EH (cell line): ENCODE measurements at regions not wholly inside any gene's neighbourhood (a gene's known extent, or its start where the extent isn't known, plus 50 kb on each side); places are given as distances from the start of the nearest gene placed in this dataset.
"Not testable (repeated sequence)": the region's sequence is repeated elsewhere in the genome, so short reads cannot be mapped to it uniquely, and the experiment has no call there.

Experiments
- DNase-seq: peaks from one replicate; pipeline ENCODE4 v3.0.0-alpha.2; 2015; ENCODE audit warnings: low read depth

GRCh38 chr6:170013815-170014214, 262.4 kb downstream of the ERMARD start:
- no peak for DNase-seq

- no peak for DNase-seq
These were observed 260.6 kb downstream of the ERMARD start for GRCh38 chr6:170012037-170012330.

- DNase-seq = no peak
These were observed 260.0 kb downstream of the ERMARD start for GRCh38 chr6:170011204-170012036.

GRCh38 chr6:170010665-170011203, 259.3 kb downstream of the ERMARD start:
- DNase-seq = no peak

GRCh38 chr6:170008294-170008785, 256.9 kb downstream of the ERMARD start:
- DNase-seq = no peak

- DNase-seq = no peak
These were observed 256.3 kb downstream of the ERMARD start for GRCh38 chr6:170007468-170008293.

GRCh38 chr6:170006900-170007467, 255.6 kb downstream of the ERMARD start:
- no peak for DNase-seq

- DNase-seq = no peak
These were observed 254.9 kb downstream of the ERMARD start for GRCh38 chr6:170006071-170006899.

- DNase-seq = no peak
These were observed 254.2 kb downstream of the ERMARD start for GRCh38 chr6:170005665-170006064.

GRCh38 chr6:170004585-170005210, 253.3 kb downstream of the ERMARD start:
- DNase-seq = no peak

GRCh38 chr6:170003451-170004160, 252.2 kb downstream of the ERMARD start:
- DNase-seq = no peak

- no peak for DNase-seq
These were observed 251.6 kb downstream of the ERMARD start for GRCh38 chr6:170003027-170003426.

GRCh38 chr6:170001782-170002181, 250.4 kb downstream of the ERMARD start:
- DNase-seq = not testable (repeated sequence)

- DNase-seq = no peak
These were observed 248.8 kb downstream of the ERMARD start for GRCh38 chr6:170000071-170000843.

- DNase-seq = no peak
These were observed 247.9 kb downstream of the ERMARD start for GRCh38 chr6:169999367-169999766.

- no peak for DNase-seq
These were observed 247.0 kb downstream of the ERMARD start for GRCh38 chr6:169998457-169998856.

- DNase-seq = no peak
These were observed 246.5 kb downstream of the ERMARD start for GRCh38 chr6:169997930-169998218.

- DNase-seq = no peak
These were observed 245.9 kb downstream of the ERMARD start for GRCh38 chr6:169997187-169997929.

- DNase-seq = no peak
These were observed 245.1 kb downstream of the ERMARD start for GRCh38 chr6:169996378-169997051.
